Liver (tissue), 8 donors: ENCODE measurements at regions not wholly inside any gene's neighbourhood (a gene's known extent, or its start where the extent isn't known, plus 50 kb on each side); places are given as distances from the start of the nearest gene placed in this dataset.

ENCODE experiments used
- DNase-seq: peaks from one replicate; pipeline ENCODE4 v3.0.0-alpha.2; 2017; ENCODE audit warnings: low spot score
- H3K27ac ChIP-seq, 2 donors: one replicate each; pipeline ENCODE4 v1.7.0; 2013; ENCODE audit warnings: inconsistent platforms in 2 of 2, low read length in 2 of 2, control low read depth in 1 of 2, low read depth in 1 of 2, mild to moderate bottlenecking in 1 of 2
- H3K27me3 ChIP-seq, 4 donors: one replicate each; pipeline versions ENCODE4 v1.6.1 to v1.7.0; 2013; ENCODE audit warnings: low read length in 3 of 4, inconsistent platforms in 1 of 4, mild to moderate bottlenecking in 1 of 4, moderate library complexity in 1 of 4; ENCODE audit not compliant: control insufficient read depth in 4 of 4, insufficient read depth in 4 of 4
- H3K36me3 ChIP-seq, 4 donors: one replicate each; pipeline versions ENCODE4 v1.6.1 to v1.7.0; 2013; ENCODE audit warnings: low read length in 3 of 4, mild to moderate bottlenecking in 3 of 4, low read depth in 1 of 4, moderate library complexity in 1 of 4; ENCODE audit not compliant: control insufficient read depth in 4 of 4, insufficient read depth in 3 of 4
- H3K4me1 ChIP-seq, 4 donors: one replicate each; pipeline versions ENCODE4 v1.6.1 to v1.7.0; 2013; ENCODE audit warnings: low read length in 3 of 4, mild to moderate bottlenecking in 3 of 4, moderate library complexity in 1 of 4; ENCODE audit not compliant: control insufficient read depth in 4 of 4, insufficient read depth in 4 of 4
- H3K4me3 ChIP-seq, 3 donors: one replicate each; pipeline versions ENCODE4 v1.6.1 to v1.7.0; 2013; ENCODE audit warnings: low read length in 3 of 3, control low read depth in 1 of 3, low read depth in 1 of 3, mild to moderate bottlenecking in 1 of 3
- H3K9ac ChIP-seq, 2 donors: one replicate each; pipeline ENCODE4 v1.7.0; 2013; ENCODE audit warnings: low read length in 2 of 2, mild to moderate bottlenecking in 2 of 2, moderate library complexity in 2 of 2, control low read depth in 1 of 2, low read depth in 1 of 2
- H3K9me3 ChIP-seq, 4 donors: one replicate each; pipeline versions ENCODE4 v1.6.1 to v1.7.0; 2013; ENCODE audit warnings: low read length in 3 of 4; ENCODE audit not compliant: control insufficient read depth in 4 of 4
- EGR1 ChIP-seq, 2 donors: IDR thresholded peaks; 2 replicates each; pipeline ENCODE4 v1.6.1; 2016 to 2018; ENCODE audit warnings: antibody characterized with exemption in 2 of 2, low read depth in 2 of 2
- GABPA ChIP-seq, 2 donors: IDR thresholded peaks in 1 of 2; conservative IDR thresholded peaks in 1 of 2; 2 replicates each; pipeline ENCODE4 v1.6.1; 2016; ENCODE audit warnings: antibody characterized with exemption in 2 of 2, mild to moderate bottlenecking in 1 of 2, moderate library complexity in 1 of 2
- HNF4A ChIP-seq, 2 donors: conservative IDR thresholded peaks; 2 replicates each; pipeline ENCODE4 v1.6.1; 2016; ENCODE audit warnings: antibody characterized with exemption in 2 of 2, mild to moderate bottlenecking in 2 of 2
- HNF4G ChIP-seq: IDR thresholded peaks from 2 replicates; pipeline ENCODE4 v1.6.1; 2016; ENCODE audit warnings: antibody characterized with exemption
- JUND ChIP-seq, 2 donors: IDR thresholded peaks; 2 replicates each; pipeline ENCODE4 v1.6.1; 2016; ENCODE audit warnings: antibody characterized with exemption in 2 of 2
- NR2F2 ChIP-seq: IDR thresholded peaks from 2 replicates; pipeline ENCODE4 v1.6.1; 2016; ENCODE audit warnings: antibody characterized with exemption
- RAD21 ChIP-seq, 2 donors: IDR thresholded peaks; 2 replicates each; pipeline ENCODE4 v1.6.1; 2016; ENCODE audit warnings: antibody characterized with exemption in 2 of 2, mild to moderate bottlenecking in 2 of 2
- RXRA ChIP-seq, 2 donors: IDR thresholded peaks; 2 replicates each; pipeline ENCODE4 v1.6.1; 2017 to 2018; ENCODE audit warnings: antibody characterized with exemption in 2 of 2, mild to moderate bottlenecking in 1 of 2
- SP1 ChIP-seq: IDR thresholded peaks from 2 replicates; pipeline ENCODE4 v1.6.1; 2018; ENCODE audit warnings: antibody characterized with exemption, mild to moderate bottlenecking
- TAF1 ChIP-seq: conservative IDR thresholded peaks from 2 replicates; pipeline ENCODE4 v1.6.1; 2016; ENCODE audit warnings: antibody characterized with exemption, mild to moderate bottlenecking
- YY1 ChIP-seq: IDR thresholded peaks from 2 replicates; pipeline ENCODE4 v1.6.1; 2016; ENCODE audit warnings: antibody characterized with exemption, mild to moderate bottlenecking
- WGBS: extraction: QIAGEN DNeasy Blood & Tissue Kit; methylation state at CpG from one replicate; pipeline ENCODE4 v1.1.7; 2013; 5-methylcytosine and 5-hydroxymethylcytosine counted together
- TF ChIP-seq, protein P1 (sequence below): fragments of 150-350 bp; IDR thresholded peaks from 2 replicates; pipeline ENCODE4 v1.5.1; 2017; ENCODE audit warnings: improper control_type of control experiment, low read depth, low read length; ENCODE audit not compliant: missing input control
- TF ChIP-seq, protein P2 (sequence below): IDR thresholded peaks from 2 replicates; pipeline ENCODE4 v1.6.1; 2016; ENCODE audit warnings: antibody characterized with exemption
- TF ChIP-seq, protein P3 (sequence below): IDR thresholded peaks from 2 replicates; pipeline ENCODE4 v1.6.1; 2016; ENCODE audit warnings: antibody characterized with exemption
- TF ChIP-seq, protein P4 (sequence below): IDR thresholded peaks from 2 replicates; pipeline ENCODE4 v1.6.1; 2016; ENCODE audit warnings: antibody characterized with exemption, mild to moderate bottlenecking
- donor health status: healthy.
- donor health status: healthy.
- donor health status: healthy.
- donor health status: healthy.
- donor health status: healthy.

DNA sequence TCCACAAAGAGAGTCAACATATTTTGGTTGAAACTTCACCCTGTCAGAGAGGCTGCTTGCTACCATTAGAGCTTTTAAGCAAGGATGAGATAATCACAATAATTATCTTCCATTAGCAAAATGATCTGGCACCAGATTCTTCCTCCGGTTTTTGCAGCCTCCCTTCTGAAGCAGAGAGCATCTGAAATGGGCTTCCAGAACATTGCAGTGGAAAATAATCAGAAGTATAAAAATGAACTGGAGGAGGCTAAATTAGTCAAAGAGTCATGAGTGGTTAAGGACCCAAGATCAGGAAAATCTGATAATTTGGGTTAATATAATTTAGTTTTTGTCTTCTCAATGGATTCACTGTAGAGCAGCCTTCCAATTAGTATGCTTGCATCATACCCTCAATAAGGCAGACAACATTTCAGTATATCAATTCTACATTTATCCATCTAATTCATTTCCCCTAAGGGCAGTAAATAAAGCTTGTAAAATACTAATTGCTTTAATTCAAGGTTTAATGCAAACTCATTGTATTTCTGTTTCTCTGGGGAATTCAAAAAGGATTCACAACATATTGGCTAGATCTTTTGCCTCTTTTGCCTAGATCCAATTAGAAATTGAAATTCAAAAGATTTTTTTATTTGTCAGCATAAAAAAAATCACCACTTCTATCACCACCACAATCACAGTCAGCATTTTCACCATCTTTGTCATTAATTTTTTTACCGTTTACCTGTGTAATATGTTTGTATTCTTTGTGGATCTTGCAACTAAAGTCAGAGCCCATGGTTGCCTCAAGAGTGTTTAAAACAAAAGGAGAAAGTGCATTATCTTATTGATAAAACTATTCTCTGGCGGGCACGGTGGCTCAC, 537.2 kb upstream of the DCC start:
- TF ChIP-seq JUND (IDR thresholded peaks at IDR 0.05) = no peak
- TF ChIP-seq RAD21 (IDR thresholded peaks at IDR 0.05) = no peak
- no peak for TF ChIP-seq RXRA (IDR thresholded peaks at IDR 0.05)
- TF ChIP-seq YY1 = no peak
- no peak for TF ChIP-seq HNF4G
- no peak for TF ChIP-seq TAF1
- TF ChIP-seq SP1 = no peak
- TF ChIP-seq NR2F2 = no peak
- TF ChIP-seq EGR1 (IDR thresholded peaks at IDR 0.05; ENCODE audit: low read depth in 2 of 2) = no peak
- TF ChIP-seq, protein P1, sequence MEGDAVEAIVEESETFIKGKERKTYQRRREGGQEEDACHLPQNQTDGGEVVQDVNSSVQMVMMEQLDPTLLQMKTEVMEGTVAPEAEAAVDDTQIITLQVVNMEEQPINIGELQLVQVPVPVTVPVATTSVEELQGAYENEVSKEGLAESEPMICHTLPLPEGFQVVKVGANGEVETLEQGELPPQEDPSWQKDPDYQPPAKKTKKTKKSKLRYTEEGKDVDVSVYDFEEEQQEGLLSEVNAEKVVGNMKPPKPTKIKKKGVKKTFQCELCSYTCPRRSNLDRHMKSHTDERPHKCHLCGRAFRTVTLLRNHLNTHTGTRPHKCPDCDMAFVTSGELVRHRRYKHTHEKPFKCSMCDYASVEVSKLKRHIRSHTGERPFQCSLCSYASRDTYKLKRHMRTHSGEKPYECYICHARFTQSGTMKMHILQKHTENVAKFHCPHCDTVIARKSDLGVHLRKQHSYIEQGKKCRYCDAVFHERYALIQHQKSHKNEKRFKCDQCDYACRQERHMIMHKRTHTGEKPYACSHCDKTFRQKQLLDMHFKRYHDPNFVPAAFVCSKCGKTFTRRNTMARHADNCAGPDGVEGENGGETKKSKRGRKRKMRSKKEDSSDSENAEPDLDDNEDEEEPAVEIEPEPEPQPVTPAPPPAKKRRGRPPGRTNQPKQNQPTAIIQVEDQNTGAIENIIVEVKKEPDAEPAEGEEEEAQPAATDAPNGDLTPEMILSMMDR = no peak
- no peak for TF ChIP-seq HNF4A (conservative IDR thresholded peaks at IDR 0.05)
- no peak for TF ChIP-seq GABPA (IDR thresholded peaks at IDR 0.05 in 1 of 2, conservative IDR thresholded peaks at IDR 0.05 in 1 of 2)
- TF ChIP-seq, protein P2, sequence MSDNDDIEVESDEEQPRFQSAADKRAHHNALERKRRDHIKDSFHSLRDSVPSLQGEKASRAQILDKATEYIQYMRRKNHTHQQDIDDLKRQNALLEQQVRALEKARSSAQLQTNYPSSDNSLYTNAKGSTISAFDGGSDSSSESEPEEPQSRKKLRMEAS = no peak
- TF ChIP-seq, protein P3, sequence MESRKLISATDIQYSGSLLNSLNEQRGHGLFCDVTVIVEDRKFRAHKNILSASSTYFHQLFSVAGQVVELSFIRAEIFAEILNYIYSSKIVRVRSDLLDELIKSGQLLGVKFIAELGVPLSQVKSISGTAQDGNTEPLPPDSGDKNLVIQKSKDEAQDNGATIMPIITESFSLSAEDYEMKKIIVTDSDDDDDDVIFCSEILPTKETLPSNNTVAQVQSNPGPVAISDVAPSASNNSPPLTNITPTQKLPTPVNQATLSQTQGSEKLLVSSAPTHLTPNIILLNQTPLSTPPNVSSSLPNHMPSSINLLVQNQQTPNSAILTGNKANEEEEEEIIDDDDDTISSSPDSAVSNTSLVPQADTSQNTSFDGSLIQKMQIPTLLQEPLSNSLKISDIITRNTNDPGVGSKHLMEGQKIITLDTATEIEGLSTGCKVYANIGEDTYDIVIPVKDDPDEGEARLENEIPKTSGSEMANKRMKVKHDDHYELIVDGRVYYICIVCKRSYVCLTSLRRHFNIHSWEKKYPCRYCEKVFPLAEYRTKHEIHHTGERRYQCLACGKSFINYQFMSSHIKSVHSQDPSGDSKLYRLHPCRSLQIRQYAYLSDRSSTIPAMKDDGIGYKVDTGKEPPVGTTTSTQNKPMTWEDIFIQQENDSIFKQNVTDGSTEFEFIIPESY = no peak
- no peak overlapping the region for H3K4me3 ChIP-seq
- H3K27ac ChIP-seq = no peak overlapping the region
- no peaks in the 10 kb centered on the region for H3K27me3 ChIP-seq
- H3K9ac ChIP-seq = no peak overlapping the region
- WGBS = 89% methylated on average over 4 of the region's 4 CpGs
- no peaks in the 10 kb centered on the region for H3K36me3 ChIP-seq
- no peaks in the 10 kb centered on the region for H3K9me3 ChIP-seq
- H3K4me1 ChIP-seq = no peaks in the 10 kb centered on the region
- DNase-seq = no peak

DNA sequence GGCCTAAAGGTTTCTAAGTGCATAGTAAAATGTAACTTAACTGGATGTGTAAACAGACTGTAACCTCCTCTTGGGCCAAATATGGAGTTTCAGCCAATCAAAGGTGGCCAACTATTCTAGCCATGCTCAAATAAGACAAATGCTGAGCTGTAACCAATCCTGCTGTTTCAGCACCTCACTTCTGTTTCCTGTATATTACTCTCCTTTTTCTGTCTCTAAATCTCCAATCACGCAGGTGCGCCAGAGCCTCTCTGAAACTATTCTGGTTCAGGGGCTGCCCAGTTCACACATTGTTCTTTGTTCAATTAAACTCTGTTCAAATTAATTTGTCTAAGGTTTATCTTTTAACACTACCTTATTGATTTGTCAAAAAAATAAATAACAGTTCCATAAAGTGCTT, 532.7 kb upstream of the DCC start:
- WGBS = 94% methylated on average over 2 of the region's 2 CpGs
- H3K4me1 ChIP-seq = no peaks in the 10 kb centered on the region

More for the DNA sequence above, 532.7 kb upstream of the DCC start:
- no peak overlapping the region for H3K4me3 ChIP-seq
- no peak overlapping the region for H3K27ac ChIP-seq
- H3K9me3 ChIP-seq = peaks cover 0 to 3% (median 1%) of the 10 kb centered on the region in 4 donors
- DNase-seq = no peak
- H3K27me3 ChIP-seq = no peaks in the 10 kb centered on the region
- H3K36me3 ChIP-seq = no peaks in the 10 kb centered on the region
- TF ChIP-seq, protein P4, sequence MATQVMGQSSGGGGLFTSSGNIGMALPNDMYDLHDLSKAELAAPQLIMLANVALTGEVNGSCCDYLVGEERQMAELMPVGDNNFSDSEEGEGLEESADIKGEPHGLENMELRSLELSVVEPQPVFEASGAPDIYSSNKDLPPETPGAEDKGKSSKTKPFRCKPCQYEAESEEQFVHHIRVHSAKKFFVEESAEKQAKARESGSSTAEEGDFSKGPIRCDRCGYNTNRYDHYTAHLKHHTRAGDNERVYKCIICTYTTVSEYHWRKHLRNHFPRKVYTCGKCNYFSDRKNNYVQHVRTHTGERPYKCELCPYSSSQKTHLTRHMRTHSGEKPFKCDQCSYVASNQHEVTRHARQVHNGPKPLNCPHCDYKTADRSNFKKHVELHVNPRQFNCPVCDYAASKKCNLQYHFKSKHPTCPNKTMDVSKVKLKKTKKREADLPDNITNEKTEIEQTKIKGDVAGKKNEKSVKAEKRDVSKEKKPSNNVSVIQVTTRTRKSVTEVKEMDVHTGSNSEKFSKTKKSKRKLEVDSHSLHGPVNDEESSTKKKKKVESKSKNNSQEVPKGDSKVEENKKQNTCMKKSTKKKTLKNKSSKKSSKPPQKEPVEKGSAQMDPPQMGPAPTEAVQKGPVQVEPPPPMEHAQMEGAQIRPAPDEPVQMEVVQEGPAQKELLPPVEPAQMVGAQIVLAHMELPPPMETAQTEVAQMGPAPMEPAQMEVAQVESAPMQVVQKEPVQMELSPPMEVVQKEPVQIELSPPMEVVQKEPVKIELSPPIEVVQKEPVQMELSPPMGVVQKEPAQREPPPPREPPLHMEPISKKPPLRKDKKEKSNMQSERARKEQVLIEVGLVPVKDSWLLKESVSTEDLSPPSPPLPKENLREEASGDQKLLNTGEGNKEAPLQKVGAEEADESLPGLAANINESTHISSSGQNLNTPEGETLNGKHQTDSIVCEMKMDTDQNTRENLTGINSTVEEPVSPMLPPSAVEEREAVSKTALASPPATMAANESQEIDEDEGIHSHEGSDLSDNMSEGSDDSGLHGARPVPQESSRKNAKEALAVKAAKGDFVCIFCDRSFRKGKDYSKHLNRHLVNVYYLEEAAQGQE = no peak
- no peak overlapping the region for H3K9ac ChIP-seq
